ENCODE measurements at regions not wholly inside any gene's neighbourhood (a gene's known extent, or its start where the extent isn't known, plus 50 kb on each side); places are given as distances from the start of the nearest gene placed in this dataset.

DNA sequence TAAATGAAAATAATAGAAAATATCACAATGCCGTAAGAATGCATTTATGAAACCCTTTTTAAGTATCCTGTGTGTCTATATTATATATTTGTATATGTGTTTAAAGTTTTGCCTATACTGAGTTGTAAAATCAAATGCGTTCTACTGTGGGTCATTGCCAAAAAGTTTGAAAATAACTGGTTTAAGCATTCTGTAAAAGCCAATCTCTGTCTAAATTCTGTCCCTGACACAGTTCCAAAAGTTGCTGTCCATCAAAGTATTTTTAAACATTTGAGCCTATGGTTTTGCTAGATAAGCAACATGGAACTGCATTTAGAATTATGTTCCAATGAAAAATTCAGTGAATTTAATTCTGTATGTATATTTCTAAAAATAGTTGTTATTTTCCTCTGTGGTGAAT lies 1360.4 kb upstream of the CRIM1 start:
- no peaks in the 10 kb centered on the region for H3K27me3 ChIP-seq (ENCODE audit: control insufficient read depth, insufficient read depth, low read length)
- WGBS (ENCODE audit: insufficient coverage, insufficient read length): no CpG with 5 or more reads among the region's 2 CpGs
- H3K27ac ChIP-seq (ENCODE audit: low read length): no peak overlapping the region
- H3K4me1 ChIP-seq (ENCODE audit: control insufficient read depth, insufficient read depth, low read length): no peaks in the 10 kb centered on the region
- no peaks in the 10 kb centered on the region for H3K9me3 ChIP-seq (ENCODE audit: control insufficient read depth, insufficient read depth, low read length)
- H3K4me3 ChIP-seq (ENCODE audit: low read length): no peak overlapping the region
- no peaks in the 10 kb centered on the region for H3K36me3 ChIP-seq (ENCODE audit: control insufficient read depth, insufficient read depth, low read length)
- DNase-seq (ENCODE audit: low read depth, low spot score): no peak

DNA sequence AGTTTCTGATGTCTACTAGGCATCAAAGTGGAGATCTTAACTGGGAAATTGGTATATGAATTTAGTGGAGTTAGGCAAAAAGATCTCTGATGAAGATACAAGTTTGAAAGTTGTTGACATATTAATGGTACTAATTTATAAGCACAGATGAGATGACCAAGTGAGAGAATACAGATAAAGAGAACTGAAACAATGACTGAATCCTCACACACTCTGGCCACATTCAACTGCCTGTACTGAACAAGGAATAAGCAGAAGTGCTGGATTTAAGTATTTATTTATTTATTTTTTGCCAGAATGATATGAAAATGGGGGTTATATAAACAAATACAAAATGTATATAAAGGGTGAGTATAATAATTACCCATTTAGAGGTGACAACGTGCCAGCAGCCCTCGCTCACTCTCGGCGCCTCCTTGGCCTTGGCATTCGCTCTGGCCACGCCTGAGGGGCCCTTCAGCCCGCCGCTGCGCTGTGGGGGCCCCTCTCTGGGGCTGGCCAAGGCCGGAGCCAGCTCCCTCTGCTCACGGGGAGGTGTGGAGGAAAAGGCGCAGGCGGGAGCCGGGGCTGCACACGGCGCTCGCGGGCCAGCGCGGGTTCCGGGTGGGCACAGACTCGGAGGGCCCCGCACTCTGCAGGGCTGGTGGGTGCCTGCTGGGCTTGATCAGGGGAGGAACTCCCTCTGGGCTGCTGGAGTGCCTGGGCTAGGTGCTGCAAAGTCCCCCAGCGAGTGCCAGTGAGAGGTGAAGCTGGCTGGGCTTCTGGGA lies 1363.9 kb upstream of the CRIM1 start:
- no peak for DNase-seq (ENCODE audit: low read depth, low spot score)
- Histone ChIP-seq H3K27me3 (ENCODE audit: control insufficient read depth, insufficient read depth, low read length) (no peaks in the 10 kb centered on the region), H3K36me3 (ENCODE audit: control insufficient read depth, insufficient read depth, low read length) (no peaks in the 10 kb centered on the region), H3K4me3 (ENCODE audit: low read length) (no peak overlapping the region), H3K27ac (ENCODE audit: low read length) (no peak overlapping the region), H3K4me1 (ENCODE audit: control insufficient read depth, insufficient read depth, low read length) (no peaks in the 10 kb centered on the region), H3K9me3 (ENCODE audit: control insufficient read depth, insufficient read depth, low read length) (no peaks in the 10 kb centered on the region)
- WGBS (ENCODE audit: insufficient coverage, insufficient read length): no CpG with 5 or more reads among the region's 24 CpGs

- no peak for DNase-seq (ENCODE audit: low read depth, low spot score)
- H3K36me3 ChIP-seq (ENCODE audit: control insufficient read depth, insufficient read depth, low read length): no peaks in the 10 kb centered on the region
- H3K4me3 ChIP-seq (ENCODE audit: low read length): no peak overlapping the region
- no peak overlapping the region for H3K27ac ChIP-seq (ENCODE audit: low read length)
- H3K4me1 ChIP-seq (ENCODE audit: control insufficient read depth, insufficient read depth, low read length): no peaks in the 10 kb centered on the region
- no peaks in the 10 kb centered on the region for H3K27me3 ChIP-seq (ENCODE audit: control insufficient read depth, insufficient read depth, low read length)
- H3K9me3 ChIP-seq (ENCODE audit: control insufficient read depth, insufficient read depth, low read length): no peaks in the 10 kb centered on the region
Measured at GRCh38 chr2:34985474-34985873, 1370.1 kb upstream of the CRIM1 start.

DNA sequence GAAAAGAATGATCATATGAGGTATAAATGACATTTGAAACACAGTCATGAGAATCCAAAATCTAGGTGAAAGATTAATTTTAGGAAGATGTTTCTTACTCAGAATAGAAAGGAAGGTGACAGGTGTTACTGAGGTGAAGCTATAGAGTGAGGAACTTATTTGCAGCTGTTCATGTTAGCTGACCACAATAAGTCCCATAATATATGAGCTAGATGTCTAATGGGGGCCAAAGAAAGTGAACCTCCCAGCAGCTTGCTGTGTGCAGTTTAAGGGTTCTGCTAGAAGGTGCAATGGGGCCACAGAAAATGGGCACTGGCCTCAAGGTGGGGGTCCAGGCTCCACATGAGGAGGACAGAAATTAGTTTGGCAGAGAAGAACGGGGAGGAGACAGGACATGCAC lies 1374.9 kb upstream of the CRIM1 start:
- no peaks in the 10 kb centered on the region for H3K36me3 ChIP-seq (ENCODE audit: control insufficient read depth, insufficient read depth, low read length)
- no peaks in the 10 kb centered on the region for H3K4me1 ChIP-seq (ENCODE audit: control insufficient read depth, insufficient read depth, low read length)
- DNase-seq (ENCODE audit: low read depth, low spot score): no peak
- no peaks in the 10 kb centered on the region for H3K27me3 ChIP-seq (ENCODE audit: control insufficient read depth, insufficient read depth, low read length)
- no peak overlapping the region for H3K27ac ChIP-seq (ENCODE audit: low read length)
- H3K9me3 ChIP-seq (ENCODE audit: control insufficient read depth, insufficient read depth, low read length): no peaks in the 10 kb centered on the region
- no CpG with 5 or more reads among the region's 1 CpG for WGBS (ENCODE audit: insufficient coverage, insufficient read length)
- H3K4me3 ChIP-seq (ENCODE audit: low read length): no peak overlapping the region

GRCh38 chr2:34979148-34979547 lies 1376.4 kb upstream of the CRIM1 start:
- Histone ChIP-seq H3K4me1 (ENCODE audit: control insufficient read depth, insufficient read depth, low read length) (no peaks in the 10 kb centered on the region), H3K27me3 (ENCODE audit: control insufficient read depth, insufficient read depth, low read length) (no peaks in the 10 kb centered on the region), H3K27ac (ENCODE audit: low read length) (no peak overlapping the region), H3K4me3 (ENCODE audit: low read length) (no peak overlapping the region), H3K9me3 (ENCODE audit: control insufficient read depth, insufficient read depth, low read length) (no peaks in the 10 kb centered on the region), H3K36me3 (ENCODE audit: control insufficient read depth, insufficient read depth, low read length) (no peaks in the 10 kb centered on the region)
- no CpG with 5 or more reads among the region's 8 CpGs for WGBS (ENCODE audit: insufficient coverage, insufficient read length)
- DNase-seq (ENCODE audit: low read depth, low spot score): no peak

- Histone ChIP-seq H3K27me3 (ENCODE audit: control insufficient read depth, insufficient read depth, low read length) (no peaks in the 10 kb centered on the region), H3K9me3 (ENCODE audit: control insufficient read depth, insufficient read depth, low read length) (no peaks in the 10 kb centered on the region), H3K36me3 (ENCODE audit: control insufficient read depth, insufficient read depth, low read length) (no peaks in the 10 kb centered on the region), H3K4me1 (ENCODE audit: control insufficient read depth, insufficient read depth, low read length) (no peaks in the 10 kb centered on the region), H3K27ac (ENCODE audit: low read length) (no peak overlapping the region), H3K4me3 (ENCODE audit: low read length) (no peak overlapping the region)
- no CpG with 5 or more reads among the region's 3 CpGs for WGBS (ENCODE audit: insufficient coverage, insufficient read length)
- peak; percentile 22 for DNase-seq (ENCODE audit: low read depth, low spot score)
Measured at GRCh38 chr2:34961822-34962221, 1362.7 kb upstream of the FAM98A start.

- H3K9me3 ChIP-seq (ENCODE audit: control insufficient read depth, insufficient read depth, low read length): no peaks in the 10 kb centered on the region
- no peaks in the 10 kb centered on the region for H3K36me3 ChIP-seq (ENCODE audit: control insufficient read depth, insufficient read depth, low read length)
- no peaks in the 10 kb centered on the region for H3K4me1 ChIP-seq (ENCODE audit: control insufficient read depth, insufficient read depth, low read length)
- no peak for DNase-seq (ENCODE audit: low read depth, low spot score)
- no peak overlapping the region for H3K27ac ChIP-seq (ENCODE audit: low read length)
- H3K4me3 ChIP-seq (ENCODE audit: low read length): no peak overlapping the region
- H3K27me3 ChIP-seq (ENCODE audit: control insufficient read depth, insufficient read depth, low read length): no peaks in the 10 kb centered on the region
Measured at GRCh38 chr2:34954758-34955157, 1355.7 kb upstream of the FAM98A start.

- Histone ChIP-seq H3K4me1 (ENCODE audit: control insufficient read depth, insufficient read depth, low read length) (no peaks in the 10 kb centered on the region), H3K4me3 (ENCODE audit: low read length) (no peak overlapping the region), H3K27ac (ENCODE audit: low read length) (no peak overlapping the region), H3K36me3 (ENCODE audit: control insufficient read depth, insufficient read depth, low read length) (no peaks in the 10 kb centered on the region), H3K27me3 (ENCODE audit: control insufficient read depth, insufficient read depth, low read length) (no peaks in the 10 kb centered on the region), H3K9me3 (ENCODE audit: control insufficient read depth, insufficient read depth, low read length) (no peaks in the 10 kb centered on the region)
- DNase-seq (ENCODE audit: low read depth, low spot score): no peak
- WGBS (ENCODE audit: insufficient coverage, insufficient read length): no CpG with 5 or more reads among the region's 6 CpGs
Measured at GRCh38 chr2:34950797-34951196, 1351.7 kb upstream of the FAM98A start.

DNA sequence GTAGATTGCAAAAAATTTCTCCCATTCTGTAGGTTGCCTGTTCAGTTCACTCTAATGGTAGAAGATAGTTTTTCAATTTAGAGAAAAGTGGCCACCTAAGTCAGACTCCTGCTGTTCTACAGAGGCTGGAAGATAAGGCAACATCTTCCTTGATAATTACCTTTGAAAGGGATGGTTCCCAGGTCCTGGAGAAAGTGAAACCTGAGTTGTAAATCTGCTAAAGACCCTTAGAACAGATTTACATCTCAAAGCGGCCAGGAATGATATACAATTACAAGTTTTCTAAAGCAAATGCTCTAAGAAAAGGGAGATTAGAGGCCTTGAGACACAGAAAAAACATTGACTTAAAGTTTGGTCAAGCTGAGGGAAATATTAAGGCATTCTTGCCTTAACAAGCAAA lies 1350.2 kb upstream of the FAM98A start:
- Histone ChIP-seq H3K27ac (ENCODE audit: low read length) (no peak overlapping the region), H3K4me3 (ENCODE audit: low read length) (no peak overlapping the region), H3K4me1 (ENCODE audit: control insufficient read depth, insufficient read depth, low read length) (no peaks in the 10 kb centered on the region), H3K36me3 (ENCODE audit: control insufficient read depth, insufficient read depth, low read length) (no peaks in the 10 kb centered on the region), H3K27me3 (ENCODE audit: control insufficient read depth, insufficient read depth, low read length) (no peaks in the 10 kb centered on the region), H3K9me3 (ENCODE audit: control insufficient read depth, insufficient read depth, low read length) (no peaks in the 10 kb centered on the region)
- no CpG with 5 or more reads among the region's 1 CpG for WGBS (ENCODE audit: insufficient coverage, insufficient read length)
- no peak for DNase-seq (ENCODE audit: low read depth, low spot score)

- no peak for DNase-seq (ENCODE audit: low read depth, low spot score)
- Histone ChIP-seq H3K27ac (ENCODE audit: low read length) (no peak overlapping the region), H3K36me3 (ENCODE audit: control insufficient read depth, insufficient read depth, low read length) (no peaks in the 10 kb centered on the region), H3K4me3 (ENCODE audit: low read length) (no peak overlapping the region), H3K27me3 (ENCODE audit: control insufficient read depth, insufficient read depth, low read length) (no peaks in the 10 kb centered on the region), H3K9me3 (ENCODE audit: control insufficient read depth, insufficient read depth, low read length) (no peaks in the 10 kb centered on the region), H3K4me1 (ENCODE audit: control insufficient read depth, insufficient read depth, low read length) (no peaks in the 10 kb centered on the region)
- WGBS (ENCODE audit: insufficient coverage, insufficient read length): no CpG with 5 or more reads among the region's 7 CpGs
Measured at GRCh38 chr2:34936089-34936488, 1337.0 kb upstream of the FAM98A start.

DNA sequence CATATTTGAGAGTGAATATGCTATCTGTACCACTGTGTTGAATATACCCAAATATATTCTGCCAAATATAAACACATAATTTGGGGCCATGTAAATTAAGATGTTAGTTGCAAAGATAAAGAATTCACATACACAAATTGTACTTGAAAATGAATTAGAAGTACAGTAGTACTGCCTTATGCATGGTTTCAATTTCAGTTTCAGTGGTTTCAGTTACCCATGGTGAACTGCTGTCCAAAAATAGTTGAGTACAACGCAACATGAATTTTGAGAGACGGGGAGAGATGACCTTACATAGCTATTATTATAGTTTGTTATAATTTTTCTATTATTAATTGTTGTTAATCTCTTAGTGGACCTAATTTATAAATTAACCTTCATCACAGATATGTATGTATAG lies 1313.0 kb upstream of the FAM98A start:
- Histone ChIP-seq H3K36me3 (ENCODE audit: control insufficient read depth, insufficient read depth, low read length) (no peaks in the 10 kb centered on the region), H3K9me3 (ENCODE audit: control insufficient read depth, insufficient read depth, low read length) (no peaks in the 10 kb centered on the region), H3K4me1 (ENCODE audit: control insufficient read depth, insufficient read depth, low read length) (no peaks in the 10 kb centered on the region), H3K27ac (ENCODE audit: low read length) (no peak overlapping the region), H3K27me3 (ENCODE audit: control insufficient read depth, insufficient read depth, low read length) (no peaks in the 10 kb centered on the region), H3K4me3 (ENCODE audit: low read length) (no peak overlapping the region)
- WGBS (ENCODE audit: insufficient coverage, insufficient read length): no CpG with 5 or more reads among the region's 2 CpGs
- no peak for DNase-seq (ENCODE audit: low read depth, low spot score)

All from iPS DF 6.9 (cell line).